SU-DHL-6 (cell line): ENCODE measurements at regions not wholly inside any gene's neighbourhood (a gene's known extent, or its start where the extent isn't known, plus 50 kb on each side); places are given as distances from the start of the nearest gene placed in this dataset.

Experiments used
- EZH2phosphoT487 ChIP-seq: fragments of 200-600 bp; sonication (generic), shearing (Covaris generic); conservative IDR thresholded peaks from 2 replicates; pipeline ENCODE4 v1.6.1; 2018; ENCODE audit warnings: mild to moderate bottlenecking, antibody characterized with exemption, low read length, moderate library complexity, mixed read lengths
- TF ChIP-seq, protein P1 (sequence below): fragments of 200-600 bp; sonication (generic); IDR thresholded peaks from one replicate; pipeline ENCODE4 v1.5.1; 2017; ENCODE audit warnings: antibody characterized with exemption, mild to moderate bottlenecking, low read length, moderate library complexity; ENCODE audit not compliant: insufficient read depth, poor library complexity, severe bottlenecking

DNA sequence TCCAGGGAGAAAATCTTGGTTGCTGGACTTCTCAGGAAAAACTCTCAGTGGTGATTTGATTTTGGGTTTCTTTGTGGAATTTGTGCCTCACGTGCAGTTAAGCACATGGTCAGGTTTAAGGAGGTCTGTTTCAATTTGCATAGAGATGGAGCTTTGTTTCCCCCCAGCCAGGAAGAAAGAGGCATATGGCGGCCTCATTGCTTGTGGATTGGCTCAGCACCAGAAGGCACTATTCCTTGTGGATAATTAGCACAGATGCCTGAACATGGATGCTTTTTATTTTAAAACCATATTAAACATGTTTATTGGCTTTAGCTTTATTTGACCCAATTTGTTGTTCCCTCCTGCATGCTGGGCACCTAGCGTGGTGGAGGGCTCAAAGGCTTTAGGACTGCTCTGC is 125.1 kb upstream of the RGMA start:
- TF ChIP-seq, protein P1, sequence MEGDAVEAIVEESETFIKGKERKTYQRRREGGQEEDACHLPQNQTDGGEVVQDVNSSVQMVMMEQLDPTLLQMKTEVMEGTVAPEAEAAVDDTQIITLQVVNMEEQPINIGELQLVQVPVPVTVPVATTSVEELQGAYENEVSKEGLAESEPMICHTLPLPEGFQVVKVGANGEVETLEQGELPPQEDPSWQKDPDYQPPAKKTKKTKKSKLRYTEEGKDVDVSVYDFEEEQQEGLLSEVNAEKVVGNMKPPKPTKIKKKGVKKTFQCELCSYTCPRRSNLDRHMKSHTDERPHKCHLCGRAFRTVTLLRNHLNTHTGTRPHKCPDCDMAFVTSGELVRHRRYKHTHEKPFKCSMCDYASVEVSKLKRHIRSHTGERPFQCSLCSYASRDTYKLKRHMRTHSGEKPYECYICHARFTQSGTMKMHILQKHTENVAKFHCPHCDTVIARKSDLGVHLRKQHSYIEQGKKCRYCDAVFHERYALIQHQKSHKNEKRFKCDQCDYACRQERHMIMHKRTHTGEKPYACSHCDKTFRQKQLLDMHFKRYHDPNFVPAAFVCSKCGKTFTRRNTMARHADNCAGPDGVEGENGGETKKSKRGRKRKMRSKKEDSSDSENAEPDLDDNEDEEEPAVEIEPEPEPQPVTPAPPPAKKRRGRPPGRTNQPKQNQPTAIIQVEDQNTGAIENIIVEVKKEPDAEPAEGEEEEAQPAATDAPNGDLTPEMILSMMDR = no peak
- TF ChIP-seq EZH2phosphoT487 = no peak
